Endodermal cell (in vitro differentiated cells): ENCODE measurements at regions not wholly inside any gene's neighbourhood (a gene's known extent, or its start where the extent isn't known, plus 50 kb on each side); places are given as distances from the start of the nearest gene placed in this dataset.
"Not testable (repeated sequence)": the region's sequence is repeated elsewhere in the genome, so short reads cannot be mapped to it uniquely, and the experiment has no call there.

Experiments
- DNase-seq: peaks from one replicate; pipeline ENCODE4 v3.0.0-alpha.2; 2017
- H3K27ac ChIP-seq: 2 replicates; pipeline ENCODE4 v1.5.1; 2013; ENCODE audit warnings: mild to moderate bottlenecking, low read depth, low read length, moderate library complexity
- H3K27me3 ChIP-seq: 2 replicates; pipeline ENCODE4 v1.6.1; 2013; ENCODE audit warnings: mild to moderate bottlenecking, low read length, moderate library complexity; ENCODE audit not compliant: insufficient read depth, control insufficient read depth, poor library complexity, severe bottlenecking
- H3K36me3 ChIP-seq: 2 replicates; pipeline ENCODE4 v1.7.0; 2013; ENCODE audit warnings: mild to moderate bottlenecking, low read length, moderate library complexity; ENCODE audit not compliant: control insufficient read depth, insufficient read depth
- H3K4me1 ChIP-seq: one replicate; pipeline ENCODE4 v1.7.0; 2013; ENCODE audit warnings: low read length; ENCODE audit not compliant: control insufficient read depth, insufficient read depth
- H3K4me3 ChIP-seq: 2 replicates; pipeline ENCODE4 v1.5.1; 2013; ENCODE audit warnings: mild to moderate bottlenecking, low read length, moderate library complexity
- H3K9ac ChIP-seq: 2 replicates; pipeline ENCODE4 v1.6.1; 2013; ENCODE audit warnings: mild to moderate bottlenecking, low read length, moderate library complexity; ENCODE audit not compliant: poor library complexity, severe bottlenecking; ENCODE audit errors: extremely low read depth
- H3K9me3 ChIP-seq: 2 replicates; pipeline ENCODE4 v1.6.1; 2013; ENCODE audit warnings: mild to moderate bottlenecking, low read length, moderate library complexity; ENCODE audit not compliant: control insufficient read depth
- H3K27ac Mint-ChIP-seq: 2 replicates; pipeline ENCODE4 v1.8.0; 2020; ENCODE audit warnings: mixed read lengths
- H3K27me3 Mint-ChIP-seq: 2 replicates; pipeline ENCODE4 v1.8.0; 2021; ENCODE audit warnings: mild to moderate bottlenecking, mixed read lengths; ENCODE audit not compliant: insufficient read depth
- H3K36me3 Mint-ChIP-seq: 2 replicates; pipeline ENCODE4 v1.8.0; 2020; ENCODE audit warnings: low read depth, mixed read lengths
- H3K4me1 Mint-ChIP-seq: 2 replicates; pipeline ENCODE4 v1.8.0; 2020; ENCODE audit warnings: mixed read lengths
- H3K4me3 Mint-ChIP-seq: 2 replicates; pipeline ENCODE4 v1.8.0; 2020; ENCODE audit warnings: mild to moderate bottlenecking, moderate library complexity, mixed read lengths
- H3K9me3 Mint-ChIP-seq: 2 replicates; pipeline ENCODE4 v1.8.0; 2020; ENCODE audit warnings: mild to moderate bottlenecking, mixed read lengths
- WGBS, 2 experiments: methylation state at CpG; one replicate each; pipeline versions ENCODE4 v1.1.5 to v1.1.7; 2013; ENCODE audit warnings: missing lambda C conversion rate in 2 of 2, mixed read lengths in 1 of 2; ENCODE audit not compliant: insufficient coverage in 1 of 2, insufficient read length in 1 of 2; 5-methylcytosine and 5-hydroxymethylcytosine counted together
- TF ChIP-seq, protein P1 (sequence below): fragments of 200-600 bp; sonication (generic); conservative IDR thresholded peaks from 2 replicates; pipeline ENCODE4 v1.5.0; 2021; ENCODE audit warnings: antibody characterized with exemption, mild to moderate bottlenecking

DNA sequence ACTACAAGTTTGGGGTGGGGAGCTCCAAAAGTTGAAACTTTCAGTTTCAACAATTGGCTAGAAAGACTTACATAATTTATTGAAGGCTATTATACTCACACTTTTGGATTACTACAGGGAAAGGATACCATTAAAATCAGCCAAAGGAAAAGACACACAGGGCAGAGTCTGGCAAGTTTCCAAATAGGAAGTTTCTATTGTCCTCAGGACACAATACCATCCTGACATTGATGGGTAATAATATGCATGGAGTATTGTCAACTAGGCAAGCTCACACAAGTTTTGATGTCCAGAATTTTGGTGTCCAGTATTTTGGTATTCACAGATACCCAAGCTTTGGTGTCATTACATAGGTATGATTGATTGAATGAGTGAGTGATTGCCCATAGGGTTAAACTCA, 872.6 kb upstream of the SORCS1 start:
- Histone ChIP-seq H3K27me3 (no peaks in the 10 kb centered on the region), H3K9me3 (peaks cover 7% of the 10 kb centered on the region), H3K4me1 (no peaks in the 10 kb centered on the region), H3K4me3 (no peak overlapping the region), H3K9ac (no peak overlapping the region), H3K36me3 (no peaks in the 10 kb centered on the region), H3K27ac (no peak overlapping the region)
- Mint-ChIP-seq H3K27ac (no peak overlapping the region), H3K36me3 (no peaks in the 10 kb centered on the region), H3K9me3 (peaks cover 4% of the 10 kb centered on the region), H3K4me1 (peaks cover 10% of the 10 kb centered on the region), H3K27me3 (no peaks in the 10 kb centered on the region), H3K4me3 (no peak overlapping the region)
- no peak for DNase-seq
- TF ChIP-seq, protein P1, sequence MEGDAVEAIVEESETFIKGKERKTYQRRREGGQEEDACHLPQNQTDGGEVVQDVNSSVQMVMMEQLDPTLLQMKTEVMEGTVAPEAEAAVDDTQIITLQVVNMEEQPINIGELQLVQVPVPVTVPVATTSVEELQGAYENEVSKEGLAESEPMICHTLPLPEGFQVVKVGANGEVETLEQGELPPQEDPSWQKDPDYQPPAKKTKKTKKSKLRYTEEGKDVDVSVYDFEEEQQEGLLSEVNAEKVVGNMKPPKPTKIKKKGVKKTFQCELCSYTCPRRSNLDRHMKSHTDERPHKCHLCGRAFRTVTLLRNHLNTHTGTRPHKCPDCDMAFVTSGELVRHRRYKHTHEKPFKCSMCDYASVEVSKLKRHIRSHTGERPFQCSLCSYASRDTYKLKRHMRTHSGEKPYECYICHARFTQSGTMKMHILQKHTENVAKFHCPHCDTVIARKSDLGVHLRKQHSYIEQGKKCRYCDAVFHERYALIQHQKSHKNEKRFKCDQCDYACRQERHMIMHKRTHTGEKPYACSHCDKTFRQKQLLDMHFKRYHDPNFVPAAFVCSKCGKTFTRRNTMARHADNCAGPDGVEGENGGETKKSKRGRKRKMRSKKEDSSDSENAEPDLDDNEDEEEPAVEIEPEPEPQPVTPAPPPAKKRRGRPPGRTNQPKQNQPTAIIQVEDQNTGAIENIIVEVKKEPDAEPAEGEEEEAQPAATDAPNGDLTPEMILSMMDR, result no peak

- TF ChIP-seq, protein P1, result no peak
- DNase-seq, result no peak
- no peak overlapping the region for H3K27ac ChIP-seq
- H3K9ac ChIP-seq, result no peak overlapping the region
- H3K36me3 ChIP-seq, result no peaks in the 10 kb centered on the region
- Mint-ChIP-seq H3K36me3 (no peaks in the 10 kb centered on the region), H3K27me3 (no peaks in the 10 kb centered on the region), H3K4me1 (peaks cover 7% of the 10 kb centered on the region), H3K4me3 (no peak overlapping the region), H3K27ac (no peak overlapping the region), H3K9me3 (peaks cover 4% of the 10 kb centered on the region)
- no peak overlapping the region for H3K4me3 ChIP-seq
- 100% methylated on average over 1 of the region's 1 CpG for WGBS, 2 experiments
- peaks cover 7% of the 10 kb centered on the region for H3K9me3 ChIP-seq
- H3K4me1 ChIP-seq, result no peaks in the 10 kb centered on the region
- H3K27me3 ChIP-seq, result no peaks in the 10 kb centered on the region
Measured at GRCh38 chr10:108036265-108036664, 871.8 kb upstream of the SORCS1 start.

- TF ChIP-seq, protein P1, result no peak
- H3K27ac Mint-ChIP-seq, result no peak overlapping the region
- H3K27me3 ChIP-seq, result no peaks in the 10 kb centered on the region
- no peaks in the 10 kb centered on the region for H3K4me1 ChIP-seq
- no peak overlapping the region for H3K4me3 Mint-ChIP-seq
- WGBS, 2 experiments, result 86 to 100% methylated on average over 1 of the region's 1 CpG
- H3K27ac ChIP-seq, result no peak overlapping the region
- no peaks in the 10 kb centered on the region for H3K36me3 ChIP-seq
- no peak overlapping the region for H3K4me3 ChIP-seq
- peaks cover 7% of the 10 kb centered on the region for H3K9me3 ChIP-seq
- H3K4me1 Mint-ChIP-seq, result peaks cover 4% of the 10 kb centered on the region
- H3K27me3 Mint-ChIP-seq, result no peaks in the 10 kb centered on the region
- H3K36me3 Mint-ChIP-seq, result no peaks in the 10 kb centered on the region
- peaks cover 3% of the 10 kb centered on the region for H3K9me3 Mint-ChIP-seq
- DNase-seq, result no peak
- H3K9ac ChIP-seq, result no peak overlapping the region
Measured at GRCh38 chr10:108034829-108035228, 870.3 kb upstream of the SORCS1 start.

- WGBS, 2 experiments, result 85 to 88% methylated on average over 2 to 3 of the region's 3 CpGs
- H3K4me3 ChIP-seq, H3K36me3 ChIP-seq, H3K27ac ChIP-seq, H3K27me3 ChIP-seq, H3K9ac ChIP-seq, H3K4me1 Mint-ChIP-seq, H3K4me3 Mint-ChIP-seq, DNase-seq, H3K4me1 ChIP-seq, H3K9me3 Mint-ChIP-seq, H3K36me3 Mint-ChIP-seq, H3K9me3 ChIP-seq, H3K27ac Mint-ChIP-seq, H3K27me3 Mint-ChIP-seq: not testable (repeated sequence)
Measured at GRCh38 chr10:108033518-108033917, 869.0 kb upstream of the SORCS1 start.
